Endothelial cell of umbilical vein (primary cell): ENCODE measurements at regions not wholly inside any gene's neighbourhood (a gene's known extent, or its start where the extent isn't known, plus 50 kb on each side); places are given as distances from the start of the nearest gene placed in this dataset.

Experiments
- BruUV-seq: library from RNA; stranded (reverse); fragments of 400-500 nt; replicated peaks from 2 replicates; lab custom pipeline; 2021; lab: Mats Ljungman, UMichigan
- CTCF ChIA-PET: fragments of 300-600, 350-600 bp; sonication (Branson Sonifier 250); formaldehyde crosslinking; loops from one replicate; lab custom pipeline; 2021; ENCODE audit warnings: antibody characterized with exemption, inconsistent platforms; lab: Charles Lee
- POLR2A ChIA-PET: fragments of 300-600, 350-600 bp; sonication (Branson Sonifier 250); formaldehyde crosslinking; loops from one replicate; lab custom pipeline; 2021; ENCODE audit warnings: antibody characterized with exemption, inconsistent platforms; lab: Charles Lee
- DNase-seq: peaks from one replicate; pipeline ENCODE4 v3.0.0-alpha.2; 2011; ENCODE audit warnings: low read depth, low spot score
- FAIRE-seq: peaks from 2 replicates; lab custom pipeline; 2011; peaks lifted over from hg19 to GRCh38; lab: Jason Lieb, UNC
- H2AFZ ChIP-seq: 2 replicates; pipeline ENCODE4 v1.6.0; 2012; ENCODE audit warnings: low read depth, low read length, control low read depth, inconsistent platforms
- H3K27ac ChIP-seq: 2 replicates; pipeline ENCODE4 v1.5.1; 2011; ENCODE audit warnings: low read depth, mild to moderate bottlenecking, control low read depth, low read length, moderate library complexity; ENCODE audit not compliant: insufficient read depth
- H3K27me3 ChIP-seq, 2 experiments: 2 replicates each; pipeline versions ENCODE4 v1.6.0 to v1.6.1; 2011; ENCODE audit warnings: low read length in 2 of 2, mixed read lengths in 1 of 2; ENCODE audit not compliant: control insufficient read depth in 2 of 2, insufficient read depth in 2 of 2
- H3K36me3 ChIP-seq, 2 experiments: 2 replicates in 1 of 2; 3 replicates in 1 of 2; pipeline ENCODE4 v1.5.1; 2011; ENCODE audit warnings: low read length in 2 of 2, mild to moderate bottlenecking in 1 of 2, moderate library complexity in 1 of 2; ENCODE audit not compliant: control insufficient read depth in 2 of 2, insufficient read depth in 2 of 2; ENCODE audit errors: extremely low read depth in 1 of 2
- H3K4me1 ChIP-seq: 3 replicates; pipeline ENCODE4 v1.5.1; 2011; ENCODE audit warnings: mild to moderate bottlenecking, low read length; ENCODE audit not compliant: control insufficient read depth, insufficient read depth; ENCODE audit errors: extremely low read depth
- H3K4me2 ChIP-seq: 2 replicates; pipeline ENCODE4 v1.6.1; 2011; ENCODE audit warnings: low read length, control low read depth, mixed read lengths; ENCODE audit not compliant: insufficient read depth
- H3K4me3 ChIP-seq, 3 experiments: fragments of 200-600 bp in 1 of 3; sonication (generic), shearing (Covaris generic) in 1 of 3; replicated peaks in 1 of 3; 2 replicates each; pipeline ENCODE4 v1.5.1; 2011 to 2016; ENCODE audit warnings: control low read depth in 3 of 3, low read length in 3 of 3, mild to moderate bottlenecking in 2 of 3, inconsistent platforms in 1 of 3, low read depth in 1 of 3, moderate library complexity in 1 of 3; ENCODE audit not compliant: insufficient read depth in 1 of 3
- H3K79me2 ChIP-seq: 2 replicates; pipeline ENCODE4 v1.6.0; 2012; ENCODE audit warnings: low read length, inconsistent platforms; ENCODE audit not compliant: control insufficient read depth, insufficient read depth
- H3K9ac ChIP-seq: replicated peaks from 2 replicates; pipeline ENCODE3; 2011; ENCODE audit warnings: low read length, control low read depth; ENCODE audit not compliant: insufficient read depth; ENCODE audit errors: extremely low read depth
- H3K9me1 ChIP-seq: replicated peaks from 3 replicates; pipeline ENCODE4 v1.6.0; 2011; ENCODE audit warnings: mild to moderate bottlenecking, low read length; ENCODE audit not compliant: control insufficient read depth, insufficient read depth; ENCODE audit errors: extremely low read depth
- H3K9me3 ChIP-seq: replicated peaks from 2 replicates; pipeline ENCODE4 v1.5.1; 2012; ENCODE audit warnings: low read length, inconsistent platforms; ENCODE audit not compliant: control insufficient read depth, insufficient read depth
- H4K20me1 ChIP-seq: replicated peaks from 2 replicates; pipeline ENCODE3; 2011; ENCODE audit warnings: mild to moderate bottlenecking, low read length; ENCODE audit not compliant: control insufficient read depth, insufficient read depth; ENCODE audit errors: extremely low read depth
- CTCF ChIP-seq, 2 donors: IDR thresholded peaks; 1 replicate in 1 of 2; 2 replicates in 1 of 2; pipeline ENCODE4 v1.5.1; 2011; ENCODE audit warnings: low read length in 2 of 2, mild to moderate bottlenecking in 2 of 2, moderate library complexity in 2 of 2, control low read depth in 1 of 2, inconsistent platforms in 1 of 2, low read depth in 1 of 2; ENCODE audit not compliant: insufficient read depth in 1 of 2; ENCODE audit errors: extremely low read depth in 1 of 2
- EZH2 ChIP-seq: IDR thresholded peaks from 2 replicates; pipeline ENCODE4 v1.6.1; 2012; ENCODE audit warnings: borderline replicate concordance, low read depth, mild to moderate bottlenecking, moderate library complexity, low read length, inconsistent platforms; ENCODE audit not compliant: severe bottlenecking
- FOS ChIP-seq: IDR thresholded peaks from 2 replicates; pipeline ENCODE4 v1.6.1; 2011; ENCODE audit warnings: mild to moderate bottlenecking, low read length, moderate library complexity, borderline replicate concordance; ENCODE audit not compliant: insufficient read depth
- GATA2 ChIP-seq: IDR thresholded peaks from 2 replicates; pipeline ENCODE4 v1.7.0; 2011; ENCODE audit warnings: low read depth, mild to moderate bottlenecking, moderate library complexity, mixed read lengths, low read length; ENCODE audit not compliant: insufficient read length, insufficient read depth
- JUN ChIP-seq: IDR thresholded peaks from 2 replicates; pipeline ENCODE4 v1.6.1; 2011; ENCODE audit warnings: borderline replicate concordance, low read depth; ENCODE audit not compliant: insufficient read length, insufficient read depth
- MAX ChIP-seq: IDR thresholded peaks from 2 replicates; pipeline ENCODE4 v1.6.1; 2011; ENCODE audit not compliant: insufficient read depth, insufficient read length
- MYC ChIP-seq: IDR thresholded peaks from one replicate; pipeline ENCODE4 v1.6.1; 2011; ENCODE audit warnings: mild to moderate bottlenecking, low read depth, low read length
- POLR2A ChIP-seq: IDR thresholded peaks from 2 replicates; pipeline ENCODE4 v1.6.1; 2012; ENCODE audit warnings: low read depth, mild to moderate bottlenecking, control low read depth, low read length
- POLR2AphosphoS5 ChIP-seq: IDR thresholded peaks from 2 replicates; pipeline ENCODE4 v1.6.1; 2012; ENCODE audit warnings: low read depth, mild to moderate bottlenecking, control low read depth, low read length, moderate library complexity; ENCODE audit not compliant: insufficient read depth
- dilution Hi-C: fragments of 300-500 bp; cut with MboI; formaldehyde crosslinking; loops from one replicate; pipeline ENCODE4 v1.15.0; 2019; ENCODE audit warnings: low sequenced_read_pairs; ENCODE audit not compliant: extremely low pct_ligation_motif_present
- intact Hi-C: fragments of 100-400 bp; cut with micrococcal nuclease; formaldehyde crosslinking; loops from one replicate; pipeline ENCODE4 v1.10.0; 2022

GRCh38 chr12:124677552-124678356 lies 110.3 kb upstream of the NCOR2 start:
- POLR2A ChIA-PET = no interaction called here
- no peaks in the 10 kb centered on the region for H4K20me1 ChIP-seq
- dilution Hi-C loops (loop anchor here (25.0 kb wide), 1 partner anchor 115 kb away; the partner anchor contains the start of gene NCOR2), intact Hi-C loops (no loop called here)
- CTCF ChIA-PET = no interaction called here
- FAIRE-seq (no peak), DNase-seq (no peak)
- H3K36me3 ChIP-seq = no peaks in the 10 kb centered on the region
- H3K9ac ChIP-seq = no peak overlapping the region
- no peaks in the 10 kb centered on the region for H3K9me3 ChIP-seq
- H3K9me1 ChIP-seq = no peaks in the 10 kb centered on the region
- no peak overlapping the region for H3K27ac ChIP-seq
- no peaks in the 10 kb centered on the region for H3K27me3 ChIP-seq
- H3K4me1 ChIP-seq = peaks cover 24% of the 10 kb centered on the region
- TF ChIP-seq MYC (no peak), MAX (no peak), GATA2 (no peak), FOS (no peak), JUN (no peak), POLR2AphosphoS5 (no peak), POLR2A (no peak), EZH2 (no peak), CTCF (IDR thresholded peaks at IDR 0.05; ENCODE audit: extremely low read depth in 1 of 2, insufficient read depth in 1 of 2, low read depth in 1 of 2, low read length in 2 of 2) (no peak)
- no peak overlapping the region for H3K4me2 ChIP-seq
- BruUV-seq = no TSS peak
- no peak overlapping the region for H2AFZ ChIP-seq
- no peak overlapping the region for H3K4me3 ChIP-seq
- no peaks in the 10 kb centered on the region for H3K79me2 ChIP-seq
